ENCODE measurements at regions not wholly inside any gene's neighbourhood (a gene's known extent, or its start where the extent isn't known, plus 50 kb on each side); places are given as distances from the start of the nearest gene placed in this dataset.

GRCh38 chr9:27836661-27837401 lies 263.6 kb upstream of the C9orf72 start:
- Histone ChIP-seq H3K27me3 (ENCODE audit: insufficient read depth, low read length) (no peaks in the 10 kb centered on the region), H3K4ac (ENCODE audit: low read depth, low read length) (no peak overlapping the region), H2BK12ac (ENCODE audit: insufficient read length, low read depth, low read length) (no peak overlapping the region), H2BK5ac (ENCODE audit: insufficient read length, low read length) (no peak overlapping the region), H3K27ac (ENCODE audit: insufficient read length, low read depth, low read length) (no peak overlapping the region), H4K5ac (ENCODE audit: insufficient read length, low read depth, low read length) (no peak overlapping the region), H3K23ac (ENCODE audit: insufficient read length, low read depth, low read length) (no peak overlapping the region), H2BK120ac (ENCODE audit: low read depth, low read length, poor library complexity, severe bottlenecking) (no peak overlapping the region), H3K18ac (ENCODE audit: insufficient read length, low read depth, low read length) (no peak overlapping the region), H2AFZ (ENCODE audit: low read length) (no peak overlapping the region), H3K4me2 (ENCODE audit: insufficient read depth, insufficient read length, low read length) (no peak overlapping the region), H3K23me2 (ENCODE audit: insufficient read length, low read depth, low read length, poor library complexity, severe bottlenecking) (no peaks in the 10 kb centered on the region), H3K56ac (ENCODE audit: insufficient read length, low read depth, low read length) (no peak overlapping the region), H3K79me1 (ENCODE audit: insufficient read depth, low read depth, low read length, poor library complexity, severe bottlenecking) (no peaks in the 10 kb centered on the region), H3K14ac (ENCODE audit: insufficient read depth, low read length) (no peak overlapping the region), H3K4me1 (ENCODE audit: insufficient read depth, low read length) (no peaks in the 10 kb centered on the region), H3K9me3 (ENCODE audit: control insufficient read depth, low read depth, low read length) (no peaks in the 10 kb centered on the region), H4K91ac (ENCODE audit: insufficient read length, low read depth, low read length) (no peak overlapping the region), H2BK15ac (ENCODE audit: low read depth, low read length) (no peak overlapping the region), H2AK5ac (ENCODE audit: insufficient read length, low read length) (no peak overlapping the region), H4K20me1 (ENCODE audit: control insufficient read depth, insufficient read depth, insufficient read length) (no peaks in the 10 kb centered on the region), H4K8ac (replicated peaks; ENCODE audit: insufficient read length, low read depth, low read length) (no peak overlapping the region), H3K79me2 (ENCODE audit: insufficient read depth, low read length) (no peaks in the 10 kb centered on the region), H2BK20ac (ENCODE audit: low read depth, low read length, poor library complexity, severe bottlenecking) (no peak overlapping the region), H3K9ac (ENCODE audit: extremely low read depth, insufficient read length, low read length) (no peak overlapping the region), H3T11ph (ENCODE audit: low read length) (no peak overlapping the region)
- Mint-ChIP-seq H3K9me3 (no peaks in the 10 kb centered on the region; a peak in 1 of 5 replicates), H3K27ac (no peak overlapping the region), H3K27me3 (ENCODE audit: low read depth) (no peaks in the 10 kb centered on the region; the same call in 1 of the 2 replicates), H3K4me1 (peaks cover 4 to 10% of the 10 kb centered on the region in 2 experiments), H3K4me3 (no peak overlapping the region), H3K36me3 (ENCODE audit: insufficient read depth in 1 of 3, low read depth in 3 of 3) (no peaks in the 10 kb centered on the region; a peak in 1 of 7 replicates)
- no peak for TF ChIP-seq CTCF (conservative IDR thresholded peaks at IDR 0.05)
- DNase-seq, result no peak
- no CpG with 5 or more reads among the region's 7 CpGs for whole genome bisulfite sequencing (ENCODE audit: extremely low coverage, insufficient read length, low lambda C conversion rate)

All from H9 (cell line).